ENCODE measurements at regions not wholly inside any gene's neighbourhood (a gene's known extent, or its start where the extent isn't known, plus 50 kb on each side); places are given as distances from the start of the nearest gene placed in this dataset.

- WGBS (ENCODE audit: insufficient coverage, insufficient read length): no CpG with 5 or more reads among the region's 5 CpGs
- Histone ChIP-seq H3K27me3 (ENCODE audit: control insufficient read depth, insufficient read depth, low read length) (no peaks in the 10 kb centered on the region), H3K4me1 (ENCODE audit: control insufficient read depth, insufficient read depth, low read length) (no peaks in the 10 kb centered on the region), H3K36me3 (ENCODE audit: control insufficient read depth, insufficient read depth, low read length) (no peaks in the 10 kb centered on the region), H3K27ac (ENCODE audit: low read length) (no peak overlapping the region), H3K4me3 (ENCODE audit: low read length) (no peak overlapping the region), H3K9me3 (ENCODE audit: control insufficient read depth, insufficient read depth, low read length) (no peaks in the 10 kb centered on the region)
- no peak for DNase-seq (ENCODE audit: low read depth, low spot score)
Observed at GRCh38 chr7:53428045-53428444, 392.6 kb downstream of the POM121L12 start.

- no peaks in the 10 kb centered on the region for H3K4me1 ChIP-seq (ENCODE audit: control insufficient read depth, insufficient read depth, low read length)
- no peak for DNase-seq (ENCODE audit: low read depth, low spot score)
- no peaks in the 10 kb centered on the region for H3K36me3 ChIP-seq (ENCODE audit: control insufficient read depth, insufficient read depth, low read length)
- H3K4me3 ChIP-seq (ENCODE audit: low read length): no peak overlapping the region
- H3K27ac ChIP-seq (ENCODE audit: low read length): no peak overlapping the region
- no CpG with 5 or more reads among the region's 4 CpGs for WGBS (ENCODE audit: insufficient coverage, insufficient read length)
- no peaks in the 10 kb centered on the region for H3K27me3 ChIP-seq (ENCODE audit: control insufficient read depth, insufficient read depth, low read length)
- no peaks in the 10 kb centered on the region for H3K9me3 ChIP-seq (ENCODE audit: control insufficient read depth, insufficient read depth, low read length)
Observed at GRCh38 chr7:53431901-53432300, 396.5 kb downstream of the POM121L12 start.

- H3K36me3 ChIP-seq (ENCODE audit: control insufficient read depth, insufficient read depth, low read length): no peaks in the 10 kb centered on the region
- WGBS (ENCODE audit: insufficient coverage, insufficient read length): no CpG with 5 or more reads among the region's 4 CpGs
- DNase-seq (ENCODE audit: low read depth, low spot score): no peak
- H3K9me3 ChIP-seq (ENCODE audit: control insufficient read depth, insufficient read depth, low read length): no peaks in the 10 kb centered on the region
- no peak overlapping the region for H3K4me3 ChIP-seq (ENCODE audit: low read length)
- no peaks in the 10 kb centered on the region for H3K27me3 ChIP-seq (ENCODE audit: control insufficient read depth, insufficient read depth, low read length)
- no peaks in the 10 kb centered on the region for H3K4me1 ChIP-seq (ENCODE audit: control insufficient read depth, insufficient read depth, low read length)
- no peak overlapping the region for H3K27ac ChIP-seq (ENCODE audit: low read length)
Observed at GRCh38 chr7:53437336-53437735, 401.9 kb downstream of the POM121L12 start.

- Histone ChIP-seq H3K27ac (ENCODE audit: low read length) (no peak overlapping the region), H3K36me3 (ENCODE audit: control insufficient read depth, insufficient read depth, low read length) (no peaks in the 10 kb centered on the region), H3K4me1 (ENCODE audit: control insufficient read depth, insufficient read depth, low read length) (no peaks in the 10 kb centered on the region), H3K4me3 (ENCODE audit: low read length) (no peak overlapping the region), H3K9me3 (ENCODE audit: control insufficient read depth, insufficient read depth, low read length) (no peaks in the 10 kb centered on the region), H3K27me3 (ENCODE audit: control insufficient read depth, insufficient read depth, low read length) (no peaks in the 10 kb centered on the region)
- no peak for DNase-seq (ENCODE audit: low read depth, low spot score)
- WGBS (ENCODE audit: insufficient coverage, insufficient read length): no CpG with 5 or more reads among the region's 3 CpGs
Observed at GRCh38 chr7:53446170-53446569, 410.7 kb downstream of the POM121L12 start.

GRCh38 chr7:53458636-53459035, 423.2 kb downstream of the POM121L12 start:
- Histone ChIP-seq H3K4me3 (ENCODE audit: low read length) (no peak overlapping the region), H3K9me3 (ENCODE audit: control insufficient read depth, insufficient read depth, low read length) (no peaks in the 10 kb centered on the region), H3K36me3 (ENCODE audit: control insufficient read depth, insufficient read depth, low read length) (no peaks in the 10 kb centered on the region), H3K27ac (ENCODE audit: low read length) (no peak overlapping the region), H3K4me1 (ENCODE audit: control insufficient read depth, insufficient read depth, low read length) (no peaks in the 10 kb centered on the region), H3K27me3 (ENCODE audit: control insufficient read depth, insufficient read depth, low read length) (no peaks in the 10 kb centered on the region)
- DNase-seq (ENCODE audit: low read depth, low spot score): no peak
- no CpG with 5 or more reads among the region's 3 CpGs for WGBS (ENCODE audit: insufficient coverage, insufficient read length)

GRCh38 chr7:53466371-53466770, 430.9 kb downstream of the POM121L12 start:
- DNase-seq (ENCODE audit: low read depth, low spot score): no peak
- no peaks in the 10 kb centered on the region for H3K9me3 ChIP-seq (ENCODE audit: control insufficient read depth, insufficient read depth, low read length)
- H3K4me1 ChIP-seq (ENCODE audit: control insufficient read depth, insufficient read depth, low read length): no peaks in the 10 kb centered on the region
- no peak overlapping the region for H3K27ac ChIP-seq (ENCODE audit: low read length)
- H3K4me3 ChIP-seq (ENCODE audit: low read length): no peak overlapping the region
- no CpG with 5 or more reads among the region's 2 CpGs for WGBS (ENCODE audit: insufficient coverage, insufficient read length)
- no peaks in the 10 kb centered on the region for H3K36me3 ChIP-seq (ENCODE audit: control insufficient read depth, insufficient read depth, low read length)
- H3K27me3 ChIP-seq (ENCODE audit: control insufficient read depth, insufficient read depth, low read length): no peaks in the 10 kb centered on the region

GRCh38 chr7:53470336-53470970, 435.0 kb downstream of the POM121L12 start:
- Histone ChIP-seq H3K27me3 (ENCODE audit: control insufficient read depth, insufficient read depth, low read length) (no peaks in the 10 kb centered on the region), H3K4me3 (ENCODE audit: low read length) (no peak overlapping the region), H3K4me1 (ENCODE audit: control insufficient read depth, insufficient read depth, low read length) (no peaks in the 10 kb centered on the region), H3K36me3 (ENCODE audit: control insufficient read depth, insufficient read depth, low read length) (no peaks in the 10 kb centered on the region), H3K9me3 (ENCODE audit: control insufficient read depth, insufficient read depth, low read length) (no peaks in the 10 kb centered on the region), H3K27ac (ENCODE audit: low read length) (no peak overlapping the region)
- no CpG with 5 or more reads among the region's 4 CpGs for WGBS (ENCODE audit: insufficient coverage, insufficient read length)
- DNase-seq (ENCODE audit: low read depth, low spot score): no peak

- no CpG with 5 or more reads among the region's 1 CpG for WGBS (ENCODE audit: insufficient coverage, insufficient read length)
Observed at GRCh38 chr7:53473371-53473770, 437.9 kb downstream of the POM121L12 start.

GRCh38 chr7:53475776-53476175, 440.3 kb downstream of the POM121L12 start:
- no peak for DNase-seq (ENCODE audit: low read depth, low spot score)
- H3K27me3 ChIP-seq (ENCODE audit: control insufficient read depth, insufficient read depth, low read length): no peaks in the 10 kb centered on the region
- no peak overlapping the region for H3K27ac ChIP-seq (ENCODE audit: low read length)
- no peaks in the 10 kb centered on the region for H3K9me3 ChIP-seq (ENCODE audit: control insufficient read depth, insufficient read depth, low read length)
- no peaks in the 10 kb centered on the region for H3K4me1 ChIP-seq (ENCODE audit: control insufficient read depth, insufficient read depth, low read length)
- no peaks in the 10 kb centered on the region for H3K36me3 ChIP-seq (ENCODE audit: control insufficient read depth, insufficient read depth, low read length)
- H3K4me3 ChIP-seq (ENCODE audit: low read length): no peak overlapping the region

More at GRCh38 chr7:53473371-53473770, 437.9 kb downstream of the POM121L12 start:
- Histone ChIP-seq H3K4me3 (ENCODE audit: low read length) (no peak overlapping the region), H3K27me3 (ENCODE audit: control insufficient read depth, insufficient read depth, low read length) (no peaks in the 10 kb centered on the region), H3K9me3 (ENCODE audit: control insufficient read depth, insufficient read depth, low read length) (no peaks in the 10 kb centered on the region), H3K4me1 (ENCODE audit: control insufficient read depth, insufficient read depth, low read length) (no peaks in the 10 kb centered on the region), H3K27ac (ENCODE audit: low read length) (no peak overlapping the region), H3K36me3 (ENCODE audit: control insufficient read depth, insufficient read depth, low read length) (no peaks in the 10 kb centered on the region)
- DNase-seq (ENCODE audit: low read depth, low spot score): no peak

- no peaks in the 10 kb centered on the region for H3K4me1 ChIP-seq (ENCODE audit: control insufficient read depth, insufficient read depth, low read length)
- WGBS (ENCODE audit: insufficient coverage, insufficient read length): no CpG with 5 or more reads among the region's 3 CpGs
- no peaks in the 10 kb centered on the region for H3K9me3 ChIP-seq (ENCODE audit: control insufficient read depth, insufficient read depth, low read length)
- no peak overlapping the region for H3K4me3 ChIP-seq (ENCODE audit: low read length)
- H3K27ac ChIP-seq (ENCODE audit: low read length): no peak overlapping the region
- H3K27me3 ChIP-seq (ENCODE audit: control insufficient read depth, insufficient read depth, low read length): no peaks in the 10 kb centered on the region
- H3K36me3 ChIP-seq (ENCODE audit: control insufficient read depth, insufficient read depth, low read length): no peaks in the 10 kb centered on the region
- no peak for DNase-seq (ENCODE audit: low read depth, low spot score)
Observed at GRCh38 chr7:53476566-53476965, 441.1 kb downstream of the POM121L12 start.

GRCh38 chr7:53485354-53485753, 449.9 kb downstream of the POM121L12 start:
- no peak overlapping the region for H3K4me3 ChIP-seq (ENCODE audit: low read length)
- no peaks in the 10 kb centered on the region for H3K9me3 ChIP-seq (ENCODE audit: control insufficient read depth, insufficient read depth, low read length)
- H3K27ac ChIP-seq (ENCODE audit: low read length): no peak overlapping the region
- no peaks in the 10 kb centered on the region for H3K27me3 ChIP-seq (ENCODE audit: control insufficient read depth, insufficient read depth, low read length)
- no peak for DNase-seq (ENCODE audit: low read depth, low spot score)
- H3K4me1 ChIP-seq (ENCODE audit: control insufficient read depth, insufficient read depth, low read length): no peaks in the 10 kb centered on the region
- H3K36me3 ChIP-seq (ENCODE audit: control insufficient read depth, insufficient read depth, low read length): no peaks in the 10 kb centered on the region
- no CpG with 5 or more reads among the region's 6 CpGs for WGBS (ENCODE audit: insufficient coverage, insufficient read length)
